GM06990 (cell line): ENCODE measurements at regions not wholly inside any gene's neighbourhood (a gene's known extent, or its start where the extent isn't known, plus 50 kb on each side); places are given as distances from the start of the nearest gene placed in this dataset.
"Not testable (repeated sequence)": the region's sequence is repeated elsewhere in the genome, so short reads cannot be mapped to it uniquely, and the experiment has no call there.

Source experiments
- DNase-seq: peaks from one replicate; pipeline ENCODE4 v3.0.0-alpha.2; 2011; ENCODE audit not compliant: insufficient read length; ENCODE audit errors: extremely low read depth
- H3K27me3 ChIP-seq: replicated peaks from 2 replicates; pipeline ENCODE4 v1.6.0; 2011; ENCODE audit warnings: low read length; ENCODE audit not compliant: control insufficient read depth, insufficient read depth
- H3K36me3 ChIP-seq: 2 replicates; pipeline ENCODE4 v1.5.1; 2011; ENCODE audit warnings: low read length; ENCODE audit not compliant: control insufficient read depth, insufficient read depth
- H3K4me3 ChIP-seq: replicated peaks from 2 replicates; pipeline ENCODE4 v1.5.1; 2011; ENCODE audit warnings: low read depth, mild to moderate bottlenecking, control low read depth, low read length
- TF ChIP-seq, protein P1 (sequence below): IDR thresholded peaks from 2 replicates; pipeline ENCODE4 v1.5.1; 2011; ENCODE audit warnings: low read length, control low read depth, mild to moderate bottlenecking, inconsistent platforms; ENCODE audit not compliant: insufficient read depth, poor library complexity, severe bottlenecking

DNA sequence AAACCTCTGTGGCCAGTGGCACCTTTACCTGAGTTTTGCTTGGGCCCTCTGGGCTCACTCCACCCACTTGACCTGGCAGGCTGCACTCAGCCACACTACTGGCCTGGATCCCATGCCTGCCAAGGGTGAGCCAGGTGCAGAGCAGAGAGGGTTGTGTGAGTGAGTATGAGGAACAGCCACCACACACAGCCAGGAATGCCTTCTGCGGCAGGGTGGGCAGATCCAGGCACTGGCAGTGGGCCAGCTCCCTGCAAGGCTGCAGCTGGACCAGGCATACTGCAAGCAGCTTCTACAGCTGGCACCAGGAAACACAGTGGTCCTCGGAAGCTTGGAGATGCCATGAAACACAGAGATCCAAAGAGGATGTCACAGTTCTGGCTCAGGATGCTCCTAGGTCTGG, 570.1 kb upstream of the ACTRT1 start:
- Histone ChIP-seq H3K27me3 (no peaks in the 10 kb centered on the region), H3K4me3 (no peak overlapping the region), H3K36me3 (no peaks in the 10 kb centered on the region)
- no peak for DNase-seq
- TF ChIP-seq, protein P1, sequence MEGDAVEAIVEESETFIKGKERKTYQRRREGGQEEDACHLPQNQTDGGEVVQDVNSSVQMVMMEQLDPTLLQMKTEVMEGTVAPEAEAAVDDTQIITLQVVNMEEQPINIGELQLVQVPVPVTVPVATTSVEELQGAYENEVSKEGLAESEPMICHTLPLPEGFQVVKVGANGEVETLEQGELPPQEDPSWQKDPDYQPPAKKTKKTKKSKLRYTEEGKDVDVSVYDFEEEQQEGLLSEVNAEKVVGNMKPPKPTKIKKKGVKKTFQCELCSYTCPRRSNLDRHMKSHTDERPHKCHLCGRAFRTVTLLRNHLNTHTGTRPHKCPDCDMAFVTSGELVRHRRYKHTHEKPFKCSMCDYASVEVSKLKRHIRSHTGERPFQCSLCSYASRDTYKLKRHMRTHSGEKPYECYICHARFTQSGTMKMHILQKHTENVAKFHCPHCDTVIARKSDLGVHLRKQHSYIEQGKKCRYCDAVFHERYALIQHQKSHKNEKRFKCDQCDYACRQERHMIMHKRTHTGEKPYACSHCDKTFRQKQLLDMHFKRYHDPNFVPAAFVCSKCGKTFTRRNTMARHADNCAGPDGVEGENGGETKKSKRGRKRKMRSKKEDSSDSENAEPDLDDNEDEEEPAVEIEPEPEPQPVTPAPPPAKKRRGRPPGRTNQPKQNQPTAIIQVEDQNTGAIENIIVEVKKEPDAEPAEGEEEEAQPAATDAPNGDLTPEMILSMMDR, result no peak

DNA sequence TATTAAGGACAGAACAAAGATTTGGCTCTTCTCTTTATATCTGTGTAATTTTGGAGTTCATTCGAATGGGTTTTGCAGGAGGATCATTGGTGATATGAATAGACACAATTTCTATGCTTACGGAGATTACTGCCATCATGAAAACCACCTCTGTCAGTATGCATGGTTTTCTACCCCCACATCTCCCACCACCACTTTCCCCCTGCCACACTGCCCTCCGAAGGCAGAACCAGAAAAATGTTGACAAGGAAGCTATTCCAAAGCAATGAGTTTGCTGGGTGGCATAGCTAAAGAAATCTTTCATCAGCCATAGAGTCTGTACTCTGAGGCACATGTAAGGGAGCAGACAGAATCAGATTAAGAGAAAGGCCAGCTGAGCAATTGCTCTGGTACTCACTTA, 567.3 kb upstream of the ACTRT1 start:
- no peaks in the 10 kb centered on the region for H3K36me3 ChIP-seq
- H3K27me3 ChIP-seq, result no peaks in the 10 kb centered on the region
- TF ChIP-seq, protein P1, result no peak
- no peak for DNase-seq
- no peak overlapping the region for H3K4me3 ChIP-seq

DNA sequence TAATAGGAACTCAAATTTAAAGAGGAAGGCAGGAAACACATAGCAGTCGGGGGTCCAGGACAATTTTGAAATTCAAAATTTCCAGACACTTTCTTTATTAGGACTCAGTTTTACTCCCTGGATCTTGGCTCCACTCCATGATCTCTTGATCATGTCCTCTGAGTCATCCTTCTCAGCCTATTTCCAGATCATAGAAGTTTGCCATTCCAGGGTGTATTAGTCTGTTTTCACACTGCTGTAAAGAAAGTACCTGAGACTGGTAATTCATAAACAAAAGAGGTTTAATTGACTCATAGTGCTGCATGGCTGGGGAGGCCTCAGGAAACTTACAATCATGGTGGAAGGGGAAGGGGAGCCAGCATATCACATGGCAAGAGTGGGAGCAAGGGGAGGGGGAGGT, 564.7 kb upstream of the ACTRT1 start:
- TF ChIP-seq, protein P1, result no peak
- no peaks in the 10 kb centered on the region for H3K36me3 ChIP-seq
- no peak for DNase-seq
- H3K27me3 ChIP-seq, result no peaks in the 10 kb centered on the region
- H3K4me3 ChIP-seq, result no peak overlapping the region

DNA sequence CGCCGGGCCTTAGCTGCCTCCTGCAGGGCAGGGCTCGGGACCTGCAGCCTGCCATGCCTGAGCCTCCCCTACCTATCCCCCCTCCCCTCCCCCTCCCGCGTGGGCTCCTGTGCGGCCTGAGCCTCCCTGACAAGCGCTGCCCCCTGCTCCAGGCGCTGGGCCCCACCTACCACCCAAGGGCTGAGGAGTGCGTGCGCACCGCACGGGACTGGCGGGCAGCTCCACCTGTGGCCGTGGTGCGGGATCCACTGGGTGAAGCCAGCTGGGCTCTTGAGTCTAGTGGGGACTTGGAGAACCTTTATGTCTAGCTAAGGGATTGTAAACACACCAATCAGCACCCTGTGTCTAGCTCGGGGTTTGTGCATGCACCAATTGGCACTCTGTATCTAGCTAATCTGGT, 554.6 kb upstream of the ACTRT1 start:
- H3K27me3 ChIP-seq, H3K36me3 ChIP-seq, H3K4me3 ChIP-seq, DNase-seq: not testable (repeated sequence)

DNA sequence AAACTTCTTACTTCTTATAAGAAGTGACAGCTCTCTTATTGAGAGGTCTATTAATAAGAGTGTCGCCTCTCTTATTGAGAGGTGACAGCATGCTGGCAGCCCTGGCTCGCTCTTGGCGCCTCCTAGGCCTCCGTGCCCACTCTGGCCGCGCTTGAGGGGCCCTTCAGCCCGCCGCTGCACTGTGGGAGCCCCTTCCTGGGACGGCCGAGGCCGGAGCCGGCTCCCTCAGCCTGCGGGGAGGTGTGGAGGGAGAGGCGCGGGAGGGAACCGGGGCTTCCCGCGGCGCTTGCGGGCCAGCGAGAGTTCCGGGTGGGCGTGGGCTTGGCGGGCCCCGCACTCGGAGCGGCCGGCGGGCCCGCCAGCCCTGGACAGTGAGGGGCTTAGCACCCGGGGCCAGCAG, 554.2 kb upstream of the ACTRT1 start:
- H3K4me3 ChIP-seq, DNase-seq, H3K36me3 ChIP-seq, H3K27me3 ChIP-seq: not testable (repeated sequence)

DNA sequence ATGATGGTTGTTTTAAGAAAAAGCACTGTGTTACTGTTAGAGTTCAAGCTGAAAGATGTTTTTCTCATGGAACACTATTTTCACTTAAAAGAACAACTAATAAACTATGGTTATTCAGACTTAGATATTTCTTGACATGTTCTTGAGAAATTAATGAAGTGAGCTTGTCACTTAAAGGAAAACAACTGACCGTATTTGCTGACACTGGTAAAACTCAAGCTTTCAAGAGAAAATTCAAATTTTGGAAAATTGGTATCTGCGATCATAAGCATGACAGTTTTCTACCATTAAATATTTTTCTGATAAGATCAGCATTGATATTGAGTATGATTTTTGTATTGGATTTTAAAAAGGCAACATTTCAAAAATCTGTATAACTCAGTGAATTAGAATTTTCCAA, 549.5 kb upstream of the ACTRT1 start:
- H3K36me3 ChIP-seq, result no peaks in the 10 kb centered on the region
- H3K4me3 ChIP-seq, result no peak overlapping the region
- H3K27me3 ChIP-seq, result no peaks in the 10 kb centered on the region
- TF ChIP-seq, protein P1, result no peak
- no peak for DNase-seq

DNA sequence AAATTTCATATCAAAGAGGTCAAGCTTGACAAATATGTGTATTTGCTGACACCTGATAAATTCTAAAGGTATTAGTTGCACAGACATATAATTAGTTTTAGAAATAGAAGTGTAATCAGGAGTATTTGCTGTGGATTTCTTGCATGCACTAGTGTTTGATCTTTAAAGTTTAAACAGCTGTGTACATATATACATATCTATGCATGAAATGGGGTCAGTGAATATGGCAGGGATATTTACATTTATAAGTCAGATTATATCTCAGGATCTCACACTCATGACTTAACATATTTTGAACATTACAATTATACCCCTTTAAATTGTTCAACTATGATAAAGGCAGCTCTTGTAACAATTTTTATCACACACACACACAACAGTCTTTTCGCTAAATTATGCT, 547.4 kb upstream of the ACTRT1 start:
- Histone ChIP-seq H3K36me3 (no peaks in the 10 kb centered on the region), H3K27me3 (no peaks in the 10 kb centered on the region), H3K4me3 (no peak overlapping the region)
- TF ChIP-seq, protein P1, result no peak
- no peak for DNase-seq
